ENCODE measurements at regions not wholly inside any gene's neighbourhood (a gene's known extent, or its start where the extent isn't known, plus 50 kb on each side); places are given as distances from the start of the nearest gene placed in this dataset.

- Histone ChIP-seq H3K27me3 (replicated peaks; ENCODE audit: insufficient read depth, low read length) (no peaks in the 10 kb centered on the region), H3K79me2 (ENCODE audit: low read length) (no peaks in the 10 kb centered on the region), H3K4me3 (ENCODE audit: low read length) (no peak overlapping the region), H3K9me2 (replicated peaks; ENCODE audit: insufficient read depth, low read length) (no peaks in the 10 kb centered on the region), H2AFZ (ENCODE audit: low read length) (no peak overlapping the region), H3K9ac (ENCODE audit: low read length) (no peak overlapping the region), H3K36me3 (replicated peaks; ENCODE audit: insufficient read depth, low read length) (no peaks in the 10 kb centered on the region), H3K27ac (ENCODE audit: low read length) (no peak overlapping the region), H3F3A (ENCODE audit: insufficient read depth, low read length) (no peaks in the 10 kb centered on the region), H3K4me1 (ENCODE audit: low read length) (no peaks in the 10 kb centered on the region), H4K20me1 (ENCODE audit: insufficient read depth, low read length) (no peaks in the 10 kb centered on the region), H3K4me2 (ENCODE audit: low read depth, low read length) (no peak overlapping the region), H3K9me3 (replicated peaks; ENCODE audit: insufficient read depth, low read length) (no peaks in the 10 kb centered on the region)
- TF ChIP-seq CTCF (IDR thresholded peaks at IDR 0.05; ENCODE audit: low read length): no peak
- TF ChIP-seq EZH2 (optimal IDR thresholded peaks at IDR 0.05; ENCODE audit: low read depth, low read length): no peak
- TF ChIP-seq EZH2phosphoT487 (IDR thresholded peaks at IDR 0.05; ENCODE audit: low read length): no peak
- no peak for DNase-seq
Observed at GRCh38 chr3:6526861-6527260, 334.1 kb upstream of the GRM7 start.

- H3K4me3 ChIP-seq (ENCODE audit: low read length): no peak overlapping the region
- H2AFZ ChIP-seq (ENCODE audit: low read length): no peak overlapping the region
- no peaks in the 10 kb centered on the region for H3K36me3 ChIP-seq (replicated peaks; ENCODE audit: insufficient read depth, low read length)
- H3K27me3 ChIP-seq (replicated peaks; ENCODE audit: insufficient read depth, low read length): no peaks in the 10 kb centered on the region
- H3F3A ChIP-seq (ENCODE audit: insufficient read depth, low read length): no peaks in the 10 kb centered on the region
- no peak for DNase-seq
- H3K9me2 ChIP-seq (replicated peaks; ENCODE audit: insufficient read depth, low read length): no peaks in the 10 kb centered on the region
- TF ChIP-seq EZH2phosphoT487 (IDR thresholded peaks at IDR 0.05; ENCODE audit: low read length): no peak
- no peak for TF ChIP-seq EZH2 (optimal IDR thresholded peaks at IDR 0.05; ENCODE audit: low read depth, low read length)
- no peak for TF ChIP-seq CTCF (IDR thresholded peaks at IDR 0.05; ENCODE audit: low read length)
- no peaks in the 10 kb centered on the region for H3K4me1 ChIP-seq (ENCODE audit: low read length)
- no peak overlapping the region for H3K4me2 ChIP-seq (ENCODE audit: low read depth, low read length)
- no peak overlapping the region for H3K27ac ChIP-seq (ENCODE audit: low read length)
- H4K20me1 ChIP-seq (ENCODE audit: insufficient read depth, low read length): no peaks in the 10 kb centered on the region
- H3K9me3 ChIP-seq (replicated peaks; ENCODE audit: insufficient read depth, low read length): no peaks in the 10 kb centered on the region
- H3K79me2 ChIP-seq (ENCODE audit: low read length): no peaks in the 10 kb centered on the region
- H3K9ac ChIP-seq (ENCODE audit: low read length): no peak overlapping the region
Observed at GRCh38 chr3:6528951-6529350, 332.0 kb upstream of the GRM7 start.

- Histone ChIP-seq H3K4me2 (ENCODE audit: low read depth, low read length) (no peak overlapping the region), H3K4me3 (ENCODE audit: low read length) (no peak overlapping the region), H3K4me1 (ENCODE audit: low read length) (no peaks in the 10 kb centered on the region), H3K9me3 (replicated peaks; ENCODE audit: insufficient read depth, low read length) (no peaks in the 10 kb centered on the region), H3K9me2 (replicated peaks; ENCODE audit: insufficient read depth, low read length) (no peaks in the 10 kb centered on the region), H3K9ac (ENCODE audit: low read length) (no peak overlapping the region), H2AFZ (ENCODE audit: low read length) (no peak overlapping the region), H3K79me2 (ENCODE audit: low read length) (no peaks in the 10 kb centered on the region), H3K27ac (ENCODE audit: low read length) (no peak overlapping the region), H3F3A (ENCODE audit: insufficient read depth, low read length) (no peaks in the 10 kb centered on the region), H3K36me3 (replicated peaks; ENCODE audit: insufficient read depth, low read length) (no peaks in the 10 kb centered on the region), H4K20me1 (ENCODE audit: insufficient read depth, low read length) (no peaks in the 10 kb centered on the region), H3K27me3 (replicated peaks; ENCODE audit: insufficient read depth, low read length) (no peaks in the 10 kb centered on the region)
- TF ChIP-seq EZH2phosphoT487 (IDR thresholded peaks at IDR 0.05; ENCODE audit: low read length) (no peak), EZH2 (optimal IDR thresholded peaks at IDR 0.05; ENCODE audit: low read depth, low read length) (no peak), CTCF (IDR thresholded peaks at IDR 0.05; ENCODE audit: low read length) (no peak)
- no peak for DNase-seq
Observed at GRCh38 chr3:6531153-6531552, 329.8 kb upstream of the GRM7 start.
